ENCODE measurements at regions not wholly inside any gene's neighbourhood (a gene's known extent, or its start where the extent isn't known, plus 50 kb on each side); places are given as distances from the start of the nearest gene placed in this dataset.

- 88% methylated on average over 1 of the region's 1 CpG; no CpG with 5 or more reads in 1 of the 2 experiments for WGBS, 2 experiments (ENCODE audit: extremely low coverage in 1 of 2, insufficient coverage in 1 of 2, insufficient read length in 1 of 2, insufficient replicate concordance in 2 of 2, low coverage in 1 of 2, low lambda C conversion rate in 2 of 2, missing lambda C conversion rate in 1 of 2)
- no peak for FAIRE-seq
- Histone ChIP-seq H3K56ac (replicated peaks; ENCODE audit: insufficient read length, low read depth, low read length) (no peak overlapping the region), H3K23me2 (ENCODE audit: low read depth, low read length) (no peaks in the 10 kb centered on the region), H2AFZ (ENCODE audit: low read length) (no peak overlapping the region), H2BK5ac (ENCODE audit: low read depth, low read length) (no peak overlapping the region), H3K27ac (ENCODE audit: low read depth, low read length) (no peak overlapping the region), H3K79me2 (ENCODE audit: control insufficient read depth in 1 of 2, insufficient read depth in 2 of 2, low read length in 2 of 2) (no peaks in the 10 kb centered on the region), H3K23ac (ENCODE audit: insufficient read length) (no peak overlapping the region), H3K79me1 (ENCODE audit: low read depth, low read length) (no peaks in the 10 kb centered on the region), H3K9ac (replicated peaks in 1 of 4; ENCODE audit: extremely low read depth in 1 of 4, low read depth in 3 of 4, low read length in 3 of 4) (no peak overlapping the region), H4K8ac (ENCODE audit: extremely low read depth, insufficient read depth, low read length) (no peak overlapping the region), H2BK20ac (ENCODE audit: low read length) (no peak overlapping the region), H3K9me3 (ENCODE audit: insufficient read depth in 2 of 2, low read depth in 1 of 2, low read length in 1 of 2) (no peaks in the 10 kb centered on the region), H2BK120ac (replicated peaks; ENCODE audit: low read depth, low read length) (no peak overlapping the region), H4K91ac (replicated peaks; ENCODE audit: insufficient read length, low read length) (no peak overlapping the region), H4K5ac (ENCODE audit: insufficient read length, low read depth, low read length) (no peak overlapping the region), H3K18ac (ENCODE audit: extremely low read depth, low read length) (no peak overlapping the region), H2BK15ac (ENCODE audit: low read length) (no peak overlapping the region), H2BK12ac (ENCODE audit: low read depth, low read length) (no peak overlapping the region), H3K4ac (replicated peaks; ENCODE audit: insufficient read length, low read depth, low read length) (no peak overlapping the region), H2AK5ac (ENCODE audit: low read depth, low read length) (no peak overlapping the region), H3K36me3 (ENCODE audit: control insufficient read depth in 2 of 4, insufficient read depth in 4 of 4, low read length in 3 of 4) (no peaks in the 10 kb centered on the region), H3K27me3 (replicated peaks in 1 of 4; ENCODE audit: control insufficient read depth in 3 of 4, extremely low read depth in 1 of 4, insufficient read depth in 3 of 4, low read length in 3 of 4) (no peaks in the 10 kb centered on the region), H3K14ac (ENCODE audit: insufficient read length) (no peak overlapping the region), H3K4me3 (ENCODE audit: extremely low read depth in 1 of 4, insufficient read depth in 2 of 4, low read depth in 3 of 4, low read length in 4 of 4) (no peak overlapping the region), H4K20me1 (replicated peaks in 1 of 2; ENCODE audit: control insufficient read depth in 1 of 2, insufficient read depth in 2 of 2, low read length in 2 of 2) (no peaks in the 10 kb centered on the region), H3K4me1 (replicated peaks in 1 of 4; ENCODE audit: control insufficient read depth in 3 of 4, insufficient read depth in 4 of 4, low read length in 3 of 4) (peaks cover 0 to 4% (median 0%) of the 10 kb centered on the region in 4 experiments; a peak in 1 of 7 replicates), H3K4me2 (ENCODE audit: insufficient read depth in 1 of 2, low read depth in 2 of 2, low read length in 2 of 2) (no peak overlapping the region)
- no peak for DNase-seq (ENCODE audit: low read depth in 1 of 2, low spot score in 2 of 2)
- CTCF ChIA-PET (ENCODE audit: partially characterized antibody), result no interaction called here
- POLR2A ChIA-PET (ENCODE audit: partially characterized antibody), result no interaction called here
- TF ChIP-seq ZNF274 (IDR thresholded peaks at IDR 0.05; ENCODE audit: borderline replicate concordance, extremely low read depth, low read length), result no peak
- no peak for TF ChIP-seq YY1 (IDR thresholded peaks at IDR 0.05; ENCODE audit: low read depth, low read length)
- no peak for TF ChIP-seq KDM4A (IDR thresholded peaks at IDR 0.05; ENCODE audit: low read depth, low read length, severe bottlenecking)
- no peak for TF ChIP-seq CTBP2 (IDR thresholded peaks at IDR 0.05; ENCODE audit: borderline replicate concordance, insufficient read depth, insufficient read length, low read length)
- TF ChIP-seq ASH2L (IDR thresholded peaks at IDR 0.05; ENCODE audit: low read length), result no peak
These were observed 929.6 kb upstream of the ATXN8OS start for GRCh38 chr13:69178000-69178399.

All from H1 (cell line).